ENCODE measurements at regions not wholly inside any gene's neighbourhood (a gene's known extent, or its start where the extent isn't known, plus 50 kb on each side); places are given as distances from the start of the nearest gene placed in this dataset.

GRCh38 chr1:29544406-29544805, 308.1 kb downstream of the PTPRU start:
- CTCF ChIA-PET, result no interaction called here
- ATAC-seq (no peak), DNase-seq (ENCODE audit: low read depth, low spot score) (no peak)
- Histone ChIP-seq H3K9ac (ENCODE audit: low read length) (no peak overlapping the region), H3K36me3 (ENCODE audit: control insufficient read depth in 1 of 2, insufficient read depth in 2 of 2, low read length in 2 of 2) (no peaks in the 10 kb centered on the region), H3K27me3 (ENCODE audit: insufficient read depth, low read length) (no peaks in the 10 kb centered on the region), H3K27ac (ENCODE audit: low read depth, low read length) (no peak overlapping the region), H3K79me2 (ENCODE audit: insufficient read depth, low read length) (no peaks in the 10 kb centered on the region), H4K20me1 (ENCODE audit: insufficient read depth) (no peaks in the 10 kb centered on the region), H2AFZ (ENCODE audit: low read depth, low read length, poor library complexity, severe bottlenecking) (no peak overlapping the region), H3K9me2 (ENCODE audit: insufficient read depth) (no peaks in the 10 kb centered on the region), H3K4me1 (ENCODE audit: control insufficient read depth in 1 of 2, insufficient read depth in 2 of 2, low read length in 2 of 2) (no peaks in the 10 kb centered on the region), H3K9me3 (ENCODE audit: control insufficient read depth in 1 of 2, insufficient read depth in 1 of 2, low read depth in 1 of 2, low read length in 2 of 2) (no peaks in the 10 kb centered on the region), H3K4me2 (ENCODE audit: low read length) (no peak overlapping the region), H3K4me3 (replicated peaks in 1 of 2; ENCODE audit: low read depth in 1 of 2, low read length in 2 of 2) (no peak overlapping the region)
- RAD21 ChIA-PET (ENCODE audit: low non-redundant PET in 1 of 2, low total read pairs in 2 of 2, uncharacterized antibody in 2 of 2, unreplicated experiment in 2 of 2), result no interaction called here
- intact Hi-C loops (cut with micrococcal nuclease), result no loop called here
- POLR2A ChIA-PET, result no interaction called here
- no TSS peak for BruUV-seq (replicated peaks)
- TF ChIP-seq SP1 (IDR thresholded peaks at IDR 0.05; ENCODE audit: low read depth) (no peak), ZBTB33 (IDR thresholded peaks at IDR 0.05; ENCODE audit: extremely low read depth, insufficient replicate concordance, low read length) (no peak), ATF3 (IDR thresholded peaks at IDR 0.05) (no peak), ZNF274 (IDR thresholded peaks at IDR 0.05; ENCODE audit: low read depth, low read length) (no peak)

- intact Hi-C loops (cut with micrococcal nuclease), result no loop called here
- POLR2A ChIA-PET, result no interaction called here
Measured at GRCh38 chr1:29543586-29543985, 307.3 kb downstream of the PTPRU start.

More at GRCh38 chr1:29543586-29543985, 307.3 kb downstream of the PTPRU start:
- Histone ChIP-seq H2AFZ (ENCODE audit: low read depth, low read length, poor library complexity, severe bottlenecking) (no peak overlapping the region), H3K36me3 (ENCODE audit: control insufficient read depth in 1 of 2, insufficient read depth in 2 of 2, low read length in 2 of 2) (no peaks in the 10 kb centered on the region), H3K4me1 (ENCODE audit: control insufficient read depth in 1 of 2, insufficient read depth in 2 of 2, low read length in 2 of 2) (no peaks in the 10 kb centered on the region), H3K27ac (ENCODE audit: low read depth, low read length) (no peak overlapping the region), H3K4me3 (replicated peaks in 1 of 2; ENCODE audit: low read depth in 1 of 2, low read length in 2 of 2) (no peak overlapping the region), H3K27me3 (ENCODE audit: insufficient read depth, low read length) (no peaks in the 10 kb centered on the region), H4K20me1 (ENCODE audit: insufficient read depth) (no peaks in the 10 kb centered on the region), H3K9me2 (ENCODE audit: insufficient read depth) (no peaks in the 10 kb centered on the region), H3K79me2 (ENCODE audit: insufficient read depth, low read length) (no peaks in the 10 kb centered on the region), H3K9ac (ENCODE audit: low read length) (no peak overlapping the region), H3K4me2 (ENCODE audit: low read length) (no peak overlapping the region), H3K9me3 (ENCODE audit: control insufficient read depth in 1 of 2, insufficient read depth in 1 of 2, low read depth in 1 of 2, low read length in 2 of 2) (no peaks in the 10 kb centered on the region)
- CTCF ChIA-PET, result no interaction called here
- ATAC-seq (no peak), DNase-seq (ENCODE audit: low read depth, low spot score) (no peak)
- BruUV-seq (replicated peaks), result no TSS peak
- TF ChIP-seq CEBPB (IDR thresholded peaks at IDR 0.05; ENCODE audit: low read depth), result no peak
- TF ChIP-seq POLR2A (IDR thresholded peaks at IDR 0.05; ENCODE audit: borderline replicate concordance, extremely low read depth, insufficient read depth, insufficient read length), result no peak
- TF ChIP-seq TCF7L2 (IDR thresholded peaks at IDR 0.05; ENCODE audit: borderline replicate concordance, extremely low read depth, insufficient read depth, insufficient read length), result no peak
- no peak for TF ChIP-seq EZH2phosphoT487 (IDR thresholded peaks at IDR 0.05; ENCODE audit: borderline replicate concordance)
- no peak for TF ChIP-seq YY1 (IDR thresholded peaks at IDR 0.05; ENCODE audit: extremely low read depth, insufficient replicate concordance, low read depth, low read length)
- TF ChIP-seq EZH2 (IDR thresholded peaks at IDR 0.05), result no peak
- no peak for TF ChIP-seq SRF (IDR thresholded peaks at IDR 0.05; ENCODE audit: low read depth)
- TF ChIP-seq ELF1 (IDR thresholded peaks at IDR 0.05; ENCODE audit: borderline replicate concordance, low read depth), result no peak
- TF ChIP-seq CBX3 (IDR thresholded peaks at IDR 0.05; ENCODE audit: low read depth), result no peak
- TF ChIP-seq ATF3 (IDR thresholded peaks at IDR 0.05), result no peak
- TF ChIP-seq POLR2AphosphoS5 (IDR thresholded peaks at IDR 0.05; ENCODE audit: low read depth, low read length), result no peak
- RAD21 ChIA-PET (ENCODE audit: low non-redundant PET in 1 of 2, low total read pairs in 2 of 2, uncharacterized antibody in 2 of 2, unreplicated experiment in 2 of 2), result no interaction called here

All from HCT116 (cell line).